ENCODE measurements at regions not wholly inside any gene's neighbourhood (a gene's known extent, or its start where the extent isn't known, plus 50 kb on each side); places are given as distances from the start of the nearest gene placed in this dataset.

DNA sequence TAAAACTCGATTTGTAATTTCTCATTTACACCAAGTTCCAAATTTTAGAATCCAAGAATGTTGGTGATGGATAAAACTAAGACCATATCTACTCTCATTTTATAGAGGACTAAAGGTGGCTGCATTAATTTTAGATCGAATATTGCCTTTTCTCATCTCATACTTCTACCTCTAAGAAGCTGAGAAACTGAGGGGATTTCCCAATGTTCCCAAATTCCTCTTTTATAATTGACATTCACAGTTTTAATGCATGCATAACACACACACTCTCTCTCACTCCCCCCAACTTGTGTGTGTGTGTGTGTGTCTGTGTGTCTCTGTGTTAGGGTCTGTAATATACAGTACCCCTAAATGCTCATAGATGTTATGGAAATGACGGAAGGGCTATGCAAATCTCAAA, 328.8 kb upstream of the SLC14A2 start:
- TF ChIP-seq, protein P1, sequence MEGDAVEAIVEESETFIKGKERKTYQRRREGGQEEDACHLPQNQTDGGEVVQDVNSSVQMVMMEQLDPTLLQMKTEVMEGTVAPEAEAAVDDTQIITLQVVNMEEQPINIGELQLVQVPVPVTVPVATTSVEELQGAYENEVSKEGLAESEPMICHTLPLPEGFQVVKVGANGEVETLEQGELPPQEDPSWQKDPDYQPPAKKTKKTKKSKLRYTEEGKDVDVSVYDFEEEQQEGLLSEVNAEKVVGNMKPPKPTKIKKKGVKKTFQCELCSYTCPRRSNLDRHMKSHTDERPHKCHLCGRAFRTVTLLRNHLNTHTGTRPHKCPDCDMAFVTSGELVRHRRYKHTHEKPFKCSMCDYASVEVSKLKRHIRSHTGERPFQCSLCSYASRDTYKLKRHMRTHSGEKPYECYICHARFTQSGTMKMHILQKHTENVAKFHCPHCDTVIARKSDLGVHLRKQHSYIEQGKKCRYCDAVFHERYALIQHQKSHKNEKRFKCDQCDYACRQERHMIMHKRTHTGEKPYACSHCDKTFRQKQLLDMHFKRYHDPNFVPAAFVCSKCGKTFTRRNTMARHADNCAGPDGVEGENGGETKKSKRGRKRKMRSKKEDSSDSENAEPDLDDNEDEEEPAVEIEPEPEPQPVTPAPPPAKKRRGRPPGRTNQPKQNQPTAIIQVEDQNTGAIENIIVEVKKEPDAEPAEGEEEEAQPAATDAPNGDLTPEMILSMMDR (IDR thresholded peaks at IDR 0.05), result no peak
- TF ChIP-seq POLR2A (IDR thresholded peaks at IDR 0.05) (no peak), EP300 (IDR thresholded peaks at IDR 0.05) (no peak), POLR2AphosphoS5 (IDR thresholded peaks at IDR 0.05) (no peak)

Data from stomach (tissue), 4 donors.